Testis (tissue), 2 donors: ENCODE measurements at regions not wholly inside any gene's neighbourhood (a gene's known extent, or its start where the extent isn't known, plus 50 kb on each side); places are given as distances from the start of the nearest gene placed in this dataset.

Source experiments
- POLR2A ChIP-seq: fragments of 450-650 bp; IDR thresholded peaks from one replicate; pipeline ENCODE4 v1.6.1; 2017; ENCODE audit warnings: antibody characterized with exemption, mild to moderate bottlenecking, moderate library complexity
- TF ChIP-seq, protein P1 (sequence below), 3 experiments: fragments of 450-650 bp in 2 of 3; fragments of 200-600 bp in 1 of 3; sonication (generic) in 1 of 3; IDR thresholded peaks; one replicate each; pipeline ENCODE4 v1.5.1; 2016 to 2019; ENCODE audit warnings: antibody characterized with exemption in 3 of 3, mild to moderate bottlenecking in 2 of 3, moderate library complexity in 1 of 3

DNA sequence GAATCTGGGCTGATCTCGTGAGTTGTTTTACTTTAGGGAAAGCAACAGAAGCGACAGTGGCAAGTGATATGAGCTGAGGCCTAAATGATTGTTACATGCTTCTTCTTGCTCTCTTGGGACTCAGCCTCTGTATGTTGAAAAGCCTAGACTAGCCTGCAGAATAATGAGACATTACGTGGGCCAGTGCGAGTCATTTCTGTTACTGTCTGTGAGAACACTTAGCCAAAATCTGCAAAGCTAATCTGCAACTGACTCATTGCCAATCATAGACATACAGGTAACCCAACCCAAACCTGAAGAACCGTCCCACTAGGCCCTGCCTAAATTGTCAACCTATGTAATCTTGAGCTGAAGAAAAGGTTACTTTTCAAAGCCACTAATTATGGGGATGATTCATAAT lies 77.4 kb upstream of the F13A1 start:
- TF ChIP-seq, protein P1, sequence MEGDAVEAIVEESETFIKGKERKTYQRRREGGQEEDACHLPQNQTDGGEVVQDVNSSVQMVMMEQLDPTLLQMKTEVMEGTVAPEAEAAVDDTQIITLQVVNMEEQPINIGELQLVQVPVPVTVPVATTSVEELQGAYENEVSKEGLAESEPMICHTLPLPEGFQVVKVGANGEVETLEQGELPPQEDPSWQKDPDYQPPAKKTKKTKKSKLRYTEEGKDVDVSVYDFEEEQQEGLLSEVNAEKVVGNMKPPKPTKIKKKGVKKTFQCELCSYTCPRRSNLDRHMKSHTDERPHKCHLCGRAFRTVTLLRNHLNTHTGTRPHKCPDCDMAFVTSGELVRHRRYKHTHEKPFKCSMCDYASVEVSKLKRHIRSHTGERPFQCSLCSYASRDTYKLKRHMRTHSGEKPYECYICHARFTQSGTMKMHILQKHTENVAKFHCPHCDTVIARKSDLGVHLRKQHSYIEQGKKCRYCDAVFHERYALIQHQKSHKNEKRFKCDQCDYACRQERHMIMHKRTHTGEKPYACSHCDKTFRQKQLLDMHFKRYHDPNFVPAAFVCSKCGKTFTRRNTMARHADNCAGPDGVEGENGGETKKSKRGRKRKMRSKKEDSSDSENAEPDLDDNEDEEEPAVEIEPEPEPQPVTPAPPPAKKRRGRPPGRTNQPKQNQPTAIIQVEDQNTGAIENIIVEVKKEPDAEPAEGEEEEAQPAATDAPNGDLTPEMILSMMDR (IDR thresholded peaks at IDR 0.05) = no peak
- TF ChIP-seq POLR2A = no peak
